Neural progenitor cell (in vitro differentiated cells): ENCODE measurements at regions not wholly inside any gene's neighbourhood (a gene's known extent, or its start where the extent isn't known, plus 50 kb on each side); places are given as distances from the start of the nearest gene placed in this dataset.

Source experiments
- EZH2 ChIP-seq: fragments of 200-600 bp; sonication (generic); IDR thresholded peaks from 2 replicates; pipeline ENCODE4 v1.6.1; 2017; ENCODE audit warnings: antibody characterized with exemption, mild to moderate bottlenecking, moderate library complexity
- EZH2phosphoT487 ChIP-seq: fragments of 200-600 bp; sonication (generic); IDR thresholded peaks from 2 replicates; pipeline ENCODE4 v1.6.1; 2017; ENCODE audit warnings: antibody characterized with exemption
- TF ChIP-seq, protein P1 (sequence below): fragments of 200-600 bp; sonication (generic); IDR thresholded peaks from 2 replicates; pipeline ENCODE4 v1.5.1; 2017; ENCODE audit warnings: antibody characterized with exemption, mild to moderate bottlenecking

DNA sequence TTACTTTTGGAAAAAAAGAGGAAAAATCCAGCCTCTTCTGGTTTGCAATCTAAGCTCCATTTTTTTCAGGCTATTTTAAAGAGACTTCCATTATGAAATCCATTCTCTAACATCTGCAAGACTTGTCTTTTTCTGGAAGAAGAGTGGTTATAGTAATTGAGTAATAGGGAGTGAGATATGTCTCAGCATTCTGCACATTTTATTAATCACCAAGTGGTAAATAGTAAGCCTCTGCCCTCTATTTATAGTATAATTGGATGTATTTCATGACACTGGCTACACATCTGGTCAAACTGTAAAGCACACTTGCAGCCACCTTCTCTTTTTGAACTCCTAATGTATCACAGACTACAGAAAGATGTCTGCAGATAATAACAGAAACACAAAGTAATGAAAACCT lies 391.1 kb downstream of the ETS1 start:
- TF ChIP-seq, protein P1, sequence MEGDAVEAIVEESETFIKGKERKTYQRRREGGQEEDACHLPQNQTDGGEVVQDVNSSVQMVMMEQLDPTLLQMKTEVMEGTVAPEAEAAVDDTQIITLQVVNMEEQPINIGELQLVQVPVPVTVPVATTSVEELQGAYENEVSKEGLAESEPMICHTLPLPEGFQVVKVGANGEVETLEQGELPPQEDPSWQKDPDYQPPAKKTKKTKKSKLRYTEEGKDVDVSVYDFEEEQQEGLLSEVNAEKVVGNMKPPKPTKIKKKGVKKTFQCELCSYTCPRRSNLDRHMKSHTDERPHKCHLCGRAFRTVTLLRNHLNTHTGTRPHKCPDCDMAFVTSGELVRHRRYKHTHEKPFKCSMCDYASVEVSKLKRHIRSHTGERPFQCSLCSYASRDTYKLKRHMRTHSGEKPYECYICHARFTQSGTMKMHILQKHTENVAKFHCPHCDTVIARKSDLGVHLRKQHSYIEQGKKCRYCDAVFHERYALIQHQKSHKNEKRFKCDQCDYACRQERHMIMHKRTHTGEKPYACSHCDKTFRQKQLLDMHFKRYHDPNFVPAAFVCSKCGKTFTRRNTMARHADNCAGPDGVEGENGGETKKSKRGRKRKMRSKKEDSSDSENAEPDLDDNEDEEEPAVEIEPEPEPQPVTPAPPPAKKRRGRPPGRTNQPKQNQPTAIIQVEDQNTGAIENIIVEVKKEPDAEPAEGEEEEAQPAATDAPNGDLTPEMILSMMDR = no peak
- TF ChIP-seq EZH2phosphoT487 = no peak
- TF ChIP-seq EZH2 = no peak
